Tibial nerve (tissue), 3 donors: ENCODE measurements at regions not wholly inside any gene's neighbourhood (a gene's known extent, or its start where the extent isn't known, plus 50 kb on each side); places are given as distances from the start of the nearest gene placed in this dataset.

Experiments
- POLR2A ChIP-seq, 2 donors: fragments of 450-650 bp; IDR thresholded peaks; one replicate each; pipeline ENCODE4 v1.6.1; 2017; ENCODE audit warnings: antibody characterized with exemption in 2 of 2, mild to moderate bottlenecking in 2 of 2, moderate library complexity in 2 of 2
- TF ChIP-seq, protein P1 (sequence below), 5 experiments: fragments of 200-600 bp in 3 of 5; fragments of 450-650 bp in 2 of 5; sonication (generic) in 3 of 5; IDR thresholded peaks; one replicate each; pipeline ENCODE4 v1.5.1; 2016 to 2019; ENCODE audit warnings: antibody characterized with exemption in 5 of 5, mild to moderate bottlenecking in 3 of 5, moderate library complexity in 2 of 5

DNA sequence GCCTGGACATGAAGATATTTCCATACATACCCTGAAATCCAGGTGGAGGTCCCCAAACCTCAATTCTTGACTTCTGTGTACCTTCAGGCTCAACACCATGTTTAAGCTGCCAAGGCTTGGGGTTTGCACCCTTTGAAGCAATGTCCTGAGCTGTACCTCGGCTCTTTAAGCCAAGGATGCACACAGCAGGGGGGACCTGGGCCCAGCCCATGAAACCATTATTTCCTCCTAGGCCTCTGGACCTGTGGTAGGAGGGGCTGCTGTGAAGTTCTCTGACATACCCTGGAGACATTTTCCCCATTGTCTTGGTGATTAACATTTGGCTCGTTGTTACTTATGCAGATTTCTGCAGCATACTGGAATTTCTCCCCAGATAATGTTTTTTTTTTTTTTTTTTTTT lies 184.3 kb upstream of the RGS18 start:
- TF ChIP-seq, protein P1, sequence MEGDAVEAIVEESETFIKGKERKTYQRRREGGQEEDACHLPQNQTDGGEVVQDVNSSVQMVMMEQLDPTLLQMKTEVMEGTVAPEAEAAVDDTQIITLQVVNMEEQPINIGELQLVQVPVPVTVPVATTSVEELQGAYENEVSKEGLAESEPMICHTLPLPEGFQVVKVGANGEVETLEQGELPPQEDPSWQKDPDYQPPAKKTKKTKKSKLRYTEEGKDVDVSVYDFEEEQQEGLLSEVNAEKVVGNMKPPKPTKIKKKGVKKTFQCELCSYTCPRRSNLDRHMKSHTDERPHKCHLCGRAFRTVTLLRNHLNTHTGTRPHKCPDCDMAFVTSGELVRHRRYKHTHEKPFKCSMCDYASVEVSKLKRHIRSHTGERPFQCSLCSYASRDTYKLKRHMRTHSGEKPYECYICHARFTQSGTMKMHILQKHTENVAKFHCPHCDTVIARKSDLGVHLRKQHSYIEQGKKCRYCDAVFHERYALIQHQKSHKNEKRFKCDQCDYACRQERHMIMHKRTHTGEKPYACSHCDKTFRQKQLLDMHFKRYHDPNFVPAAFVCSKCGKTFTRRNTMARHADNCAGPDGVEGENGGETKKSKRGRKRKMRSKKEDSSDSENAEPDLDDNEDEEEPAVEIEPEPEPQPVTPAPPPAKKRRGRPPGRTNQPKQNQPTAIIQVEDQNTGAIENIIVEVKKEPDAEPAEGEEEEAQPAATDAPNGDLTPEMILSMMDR (IDR thresholded peaks at IDR 0.05), result no peak
- TF ChIP-seq POLR2A (IDR thresholded peaks at IDR 0.05), result no peak
